ENCODE measurements at regions not wholly inside any gene's neighbourhood (a gene's known extent, or its start where the extent isn't known, plus 50 kb on each side); places are given as distances from the start of the nearest gene placed in this dataset.

GRCh38 chr18:68263481-68263880, 451.4 kb downstream of the TMX3 start:
- no peak for DNase-seq (ENCODE audit: extremely low read depth, insufficient read length)
- no peak overlapping the region for H3K4me3 ChIP-seq (replicated peaks; ENCODE audit: low read depth, low read length)
- no peaks in the 10 kb centered on the region for H3K36me3 ChIP-seq (ENCODE audit: control insufficient read depth, insufficient read depth, low read length)
- H3K27me3 ChIP-seq (replicated peaks; ENCODE audit: control insufficient read depth, insufficient read depth, low read length): no peaks in the 10 kb centered on the region
- TF ChIP-seq, protein P1, sequence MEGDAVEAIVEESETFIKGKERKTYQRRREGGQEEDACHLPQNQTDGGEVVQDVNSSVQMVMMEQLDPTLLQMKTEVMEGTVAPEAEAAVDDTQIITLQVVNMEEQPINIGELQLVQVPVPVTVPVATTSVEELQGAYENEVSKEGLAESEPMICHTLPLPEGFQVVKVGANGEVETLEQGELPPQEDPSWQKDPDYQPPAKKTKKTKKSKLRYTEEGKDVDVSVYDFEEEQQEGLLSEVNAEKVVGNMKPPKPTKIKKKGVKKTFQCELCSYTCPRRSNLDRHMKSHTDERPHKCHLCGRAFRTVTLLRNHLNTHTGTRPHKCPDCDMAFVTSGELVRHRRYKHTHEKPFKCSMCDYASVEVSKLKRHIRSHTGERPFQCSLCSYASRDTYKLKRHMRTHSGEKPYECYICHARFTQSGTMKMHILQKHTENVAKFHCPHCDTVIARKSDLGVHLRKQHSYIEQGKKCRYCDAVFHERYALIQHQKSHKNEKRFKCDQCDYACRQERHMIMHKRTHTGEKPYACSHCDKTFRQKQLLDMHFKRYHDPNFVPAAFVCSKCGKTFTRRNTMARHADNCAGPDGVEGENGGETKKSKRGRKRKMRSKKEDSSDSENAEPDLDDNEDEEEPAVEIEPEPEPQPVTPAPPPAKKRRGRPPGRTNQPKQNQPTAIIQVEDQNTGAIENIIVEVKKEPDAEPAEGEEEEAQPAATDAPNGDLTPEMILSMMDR (IDR thresholded peaks at IDR 0.05; ENCODE audit: insufficient read depth, low read length, poor library complexity, severe bottlenecking): no peak

DNA sequence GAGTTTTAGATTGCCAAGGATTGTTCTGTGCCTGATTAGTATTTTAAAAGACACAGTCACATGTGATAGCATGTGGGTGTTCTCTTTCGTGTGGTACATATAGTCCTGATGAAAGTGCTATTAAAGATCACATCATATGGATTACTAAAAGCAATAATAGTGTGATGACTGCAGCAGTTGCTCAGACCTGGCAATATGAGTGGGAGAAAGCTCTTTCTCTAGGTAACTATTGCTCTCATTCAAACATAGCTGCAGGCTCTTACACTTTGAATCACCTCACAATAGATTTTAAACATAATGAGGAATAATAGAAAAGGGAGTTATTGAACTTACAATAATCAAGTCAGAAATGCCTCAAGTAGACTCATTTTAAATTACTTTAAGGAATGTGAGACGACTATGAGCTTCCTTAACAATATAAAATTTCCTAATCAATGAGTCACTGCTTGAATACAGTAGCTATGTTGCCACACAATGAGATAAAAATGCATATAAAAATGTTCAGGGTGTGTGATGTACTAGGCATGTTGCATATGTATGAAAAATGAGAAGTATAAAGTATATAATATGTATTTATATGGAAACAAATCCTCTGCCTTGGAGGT, 452.1 kb downstream of the TMX3 start:
- Histone ChIP-seq H3K4me3 (replicated peaks; ENCODE audit: low read depth, low read length) (no peak overlapping the region), H3K36me3 (ENCODE audit: control insufficient read depth, insufficient read depth, low read length) (no peaks in the 10 kb centered on the region), H3K27me3 (replicated peaks; ENCODE audit: control insufficient read depth, insufficient read depth, low read length) (no peaks in the 10 kb centered on the region)
- no peak for DNase-seq (ENCODE audit: extremely low read depth, insufficient read length)
- TF ChIP-seq, protein P1 (IDR thresholded peaks at IDR 0.05; ENCODE audit: insufficient read depth, low read length, poor library complexity, severe bottlenecking): no peak

GRCh38 chr18:68256418-68257067, 458.4 kb downstream of the TMX3 start:
- DNase-seq (ENCODE audit: extremely low read depth, insufficient read length): no peak
- TF ChIP-seq, protein P1 (IDR thresholded peaks at IDR 0.05; ENCODE audit: insufficient read depth, low read length, poor library complexity, severe bottlenecking): no peak
- H3K4me3 ChIP-seq (replicated peaks; ENCODE audit: low read depth, low read length): no peak overlapping the region
- no peaks in the 10 kb centered on the region for H3K36me3 ChIP-seq (ENCODE audit: control insufficient read depth, insufficient read depth, low read length)
- no peaks in the 10 kb centered on the region for H3K27me3 ChIP-seq (replicated peaks; ENCODE audit: control insufficient read depth, insufficient read depth, low read length)

GRCh38 chr18:68244786-68245185, 470.1 kb downstream of the TMX3 start:
- DNase-seq (ENCODE audit: extremely low read depth, insufficient read length): no peak
- TF ChIP-seq, protein P1 (IDR thresholded peaks at IDR 0.05; ENCODE audit: insufficient read depth, low read length, poor library complexity, severe bottlenecking): no peak
- Histone ChIP-seq H3K4me3 (replicated peaks; ENCODE audit: low read depth, low read length) (no peak overlapping the region), H3K27me3 (replicated peaks; ENCODE audit: control insufficient read depth, insufficient read depth, low read length) (no peaks in the 10 kb centered on the region), H3K36me3 (ENCODE audit: control insufficient read depth, insufficient read depth, low read length) (no peaks in the 10 kb centered on the region)

- Histone ChIP-seq H3K4me3 (replicated peaks; ENCODE audit: low read depth, low read length) (no peak overlapping the region), H3K27me3 (replicated peaks; ENCODE audit: control insufficient read depth, insufficient read depth, low read length) (no peaks in the 10 kb centered on the region), H3K36me3 (ENCODE audit: control insufficient read depth, insufficient read depth, low read length) (no peaks in the 10 kb centered on the region)
- TF ChIP-seq, protein P1 (IDR thresholded peaks at IDR 0.05; ENCODE audit: insufficient read depth, low read length, poor library complexity, severe bottlenecking): no peak
- no peak for DNase-seq (ENCODE audit: extremely low read depth, insufficient read length)
Observed at GRCh38 chr18:68241881-68242280, 473.0 kb downstream of the TMX3 start.

Measured in GM06990 (cell line).